Neural progenitor cell (in vitro differentiated cells): ENCODE measurements at regions not wholly inside any gene's neighbourhood (a gene's known extent, or its start where the extent isn't known, plus 50 kb on each side); places are given as distances from the start of the nearest gene placed in this dataset.

Source experiments
- CTCF ChIP-seq: fragments of 200-600 bp; sonication (generic); IDR thresholded peaks from 2 replicates; pipeline ENCODE4 v1.5.1; 2017; ENCODE audit warnings: antibody characterized with exemption, mild to moderate bottlenecking
- EZH2 ChIP-seq: fragments of 200-600 bp; sonication (generic); IDR thresholded peaks from 2 replicates; pipeline ENCODE4 v1.6.1; 2017; ENCODE audit warnings: antibody characterized with exemption, mild to moderate bottlenecking, moderate library complexity
- EZH2phosphoT487 ChIP-seq: fragments of 200-600 bp; sonication (generic); IDR thresholded peaks from 2 replicates; pipeline ENCODE4 v1.6.1; 2017; ENCODE audit warnings: antibody characterized with exemption

DNA sequence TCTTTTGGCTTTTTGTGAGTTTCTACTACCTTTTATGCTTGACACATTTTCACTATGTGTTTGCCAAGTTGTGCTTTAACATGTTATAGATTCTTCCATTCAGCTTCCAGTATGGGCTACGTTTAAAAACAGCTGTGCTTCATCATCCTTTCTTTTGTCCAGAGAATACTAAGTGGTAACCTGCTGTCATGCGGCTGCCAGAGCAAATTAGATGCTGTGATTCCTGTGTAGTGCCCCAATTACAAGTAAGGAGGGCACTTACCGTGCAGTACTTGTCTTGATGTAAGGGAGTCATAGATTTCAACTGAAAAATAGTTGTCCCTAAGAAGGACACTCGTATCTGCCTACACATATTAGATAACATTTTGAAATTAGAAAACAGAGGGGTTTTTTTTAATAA is 531.8 kb upstream of the GALNTL6 start:
- TF ChIP-seq CTCF (no peak), EZH2 (no peak), EZH2phosphoT487 (no peak)
